H1 (cell line): ENCODE measurements at regions not wholly inside any gene's neighbourhood (a gene's known extent, or its start where the extent isn't known, plus 50 kb on each side); places are given as distances from the start of the nearest gene placed in this dataset.

ENCODE experiments used
- CTCF ChIP-seq, 3 experiments: IDR thresholded peaks; 1 replicate in 2 of 3; 2 replicates in 1 of 3; pipeline versions ENCODE4 v1.5.1 to v1.6.1; 2011; ENCODE audit warnings: low read length in 3 of 3, mild to moderate bottlenecking in 3 of 3, inconsistent platforms in 2 of 3, low read depth in 1 of 3, moderate library complexity in 1 of 3; ENCODE audit not compliant: insufficient read depth in 1 of 3; ENCODE audit errors: control extremely low read depth in 1 of 3
- EZH2 ChIP-seq: fragments of 200-600 bp; sonication (generic); IDR thresholded peaks from 2 replicates; pipeline ENCODE4 v1.7.1; 2012; ENCODE audit warnings: low read depth, mild to moderate bottlenecking, moderate library complexity, low read length, inconsistent platforms; ENCODE audit not compliant: severe bottlenecking
- KDM4A ChIP-seq: IDR thresholded peaks from one replicate; pipeline ENCODE4 v1.7.1; 2012; ENCODE audit warnings: low read depth, mild to moderate bottlenecking, moderate library complexity, low read length, inconsistent platforms; ENCODE audit not compliant: severe bottlenecking
- RNF2 ChIP-seq: fragments of 200-900, 300-1000 bp; sonication (generic); IDR thresholded peaks from 2 replicates; pipeline ENCODE4 v1.7.1; 2016; ENCODE audit warnings: borderline replicate concordance, low read depth, mild to moderate bottlenecking, antibody characterized with exemption, low read length; ENCODE audit not compliant: poor library complexity, severe bottlenecking; ENCODE audit errors: missing control alignments
- TF ChIP-seq, protein P1 (sequence below): IDR thresholded peaks from 2 replicates; pipeline ENCODE4 v1.6.1; 2012; ENCODE audit warnings: low read length, inconsistent platforms

DNA sequence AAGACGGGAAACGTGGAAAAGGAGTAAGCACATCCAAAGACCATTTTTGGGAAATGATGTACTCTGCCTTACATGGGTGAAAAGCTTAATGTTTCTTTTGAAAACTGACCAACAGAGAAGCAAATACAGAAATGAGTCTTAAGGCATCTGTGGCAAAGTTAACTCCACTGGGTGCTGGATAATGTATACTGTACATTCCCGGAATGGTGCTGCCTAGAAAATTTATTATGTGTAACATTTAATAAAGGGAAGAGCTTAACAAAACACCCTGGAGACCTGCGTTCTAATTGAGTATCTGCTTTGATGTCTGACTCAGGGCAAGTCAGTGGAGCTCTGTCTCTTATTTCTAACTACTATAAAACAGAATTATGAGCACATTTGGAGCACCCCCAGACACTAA, 230.2 kb downstream of the MID1 start (continued):
- TF ChIP-seq, protein P1, sequence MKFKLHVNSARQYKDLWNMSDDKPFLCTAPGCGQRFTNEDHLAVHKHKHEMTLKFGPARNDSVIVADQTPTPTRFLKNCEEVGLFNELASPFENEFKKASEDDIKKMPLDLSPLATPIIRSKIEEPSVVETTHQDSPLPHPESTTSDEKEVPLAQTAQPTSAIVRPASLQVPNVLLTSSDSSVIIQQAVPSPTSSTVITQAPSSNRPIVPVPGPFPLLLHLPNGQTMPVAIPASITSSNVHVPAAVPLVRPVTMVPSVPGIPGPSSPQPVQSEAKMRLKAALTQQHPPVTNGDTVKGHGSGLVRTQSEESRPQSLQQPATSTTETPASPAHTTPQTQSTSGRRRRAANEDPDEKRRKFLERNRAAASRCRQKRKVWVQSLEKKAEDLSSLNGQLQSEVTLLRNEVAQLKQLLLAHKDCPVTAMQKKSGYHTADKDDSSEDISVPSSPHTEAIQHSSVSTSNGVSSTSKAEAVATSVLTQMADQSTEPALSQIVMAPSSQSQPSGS, result no peak
- TF ChIP-seq CTCF (IDR thresholded peaks at IDR 0.05; ENCODE audit: control extremely low read depth in 1 of 3, insufficient read depth in 1 of 3, low read depth in 1 of 3, low read length in 3 of 3) (no peak), KDM4A (no peak), RNF2 (no peak), EZH2 (no peak)
